PC-9 (cell line): ENCODE measurements at regions not wholly inside any gene's neighbourhood (a gene's known extent, or its start where the extent isn't known, plus 50 kb on each side); places are given as distances from the start of the nearest gene placed in this dataset.

Experiments
- CTCF ChIP-seq: fragments of 200-600 bp; sonication (generic); conservative IDR thresholded peaks from 2 replicates; pipeline ENCODE4 v1.6.1; 2017; ENCODE audit warnings: mixed run types, antibody characterized with exemption, mild to moderate bottlenecking, moderate library complexity
- EZH2 ChIP-seq: fragments of 200-600 bp; sonication (generic); IDR thresholded peaks from 2 replicates; pipeline ENCODE4 v1.8.0; 2017; ENCODE audit warnings: antibody characterized with exemption, low read depth

DNA sequence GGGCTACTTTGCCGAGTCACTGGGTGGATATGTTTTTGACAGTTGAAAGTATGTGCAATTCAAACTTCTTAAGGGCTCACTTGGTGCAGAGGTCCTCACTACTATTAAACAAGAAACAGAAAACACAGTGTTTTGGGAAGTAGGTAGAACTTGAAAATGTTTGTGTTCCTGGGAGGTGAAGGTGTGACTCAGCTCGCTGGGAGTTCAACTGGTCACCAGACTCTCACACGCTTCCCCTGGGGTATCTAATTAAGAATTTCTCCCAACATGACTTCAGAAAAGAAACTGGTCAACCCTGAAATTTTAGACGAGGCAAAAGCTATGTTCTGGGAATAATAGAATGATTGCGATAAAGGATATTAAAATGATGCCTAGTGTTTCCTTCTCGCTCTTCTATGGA, 1039.8 kb upstream of the SEMA6D start:
- TF ChIP-seq CTCF (no peak), EZH2 (no peak)
